Ovary (tissue), 7 donors: ENCODE measurements at regions not wholly inside any gene's neighbourhood (a gene's known extent, or its start where the extent isn't known, plus 50 kb on each side); places are given as distances from the start of the nearest gene placed in this dataset.

Source experiments
- DNase-seq, 5 donors: peaks; one replicate each; pipeline ENCODE4 v3.0.0-alpha.2; 2019 to 2020
- H3K27ac ChIP-seq, 2 donors: fragments of 200-600 bp; one replicate each; pipeline versions ENCODE4 v1.5.1 to v1.8.0; 2019 to 2022
- H3K27me3 ChIP-seq: fragments of 200-600 bp; one replicate; pipeline ENCODE4 v1.8.0; 2022
- H3K36me3 ChIP-seq: fragments of 200-600 bp; sonication (generic); one replicate; pipeline ENCODE4 v1.5.1; 2019
- H3K4me1 ChIP-seq: one replicate; pipeline ENCODE4 v1.8.1; 2013; ENCODE audit warnings: mild to moderate bottlenecking, moderate library complexity; ENCODE audit not compliant: insufficient read depth
- H3K4me3 ChIP-seq: fragments of 200-600 bp; sonication (generic); one replicate; pipeline ENCODE4 v1.5.1; 2017
- H3K9me3 ChIP-seq, 2 donors: fragments of 200-600 bp in 1 of 2; sonication (generic) in 1 of 2; one replicate each; pipeline versions ENCODE4 v1.5.1 to v1.8.1; 2013 to 2019; ENCODE audit warnings: mild to moderate bottlenecking in 1 of 2, moderate library complexity in 1 of 2
- EP300 ChIP-seq: sonication (generic); formaldehyde crosslinking; IDR thresholded peaks from one replicate; pipeline ENCODE4 v1.6.1; 2017; ENCODE audit warnings: antibody characterized with exemption
- POLR2A ChIP-seq: fragments of 450-650 bp; IDR thresholded peaks from one replicate; pipeline ENCODE4 v1.6.1; 2017; ENCODE audit warnings: antibody characterized with exemption, mild to moderate bottlenecking, moderate library complexity
- WGBS, 3 donors: extraction: QIAGEN DNeasy Blood & Tissue Kit in 1 of 3; methylation state at CpG; one replicate each; pipeline versions ENCODE4 v1.1.5 to v1.1.7; 2013 to 2017; 5-methylcytosine and 5-hydroxymethylcytosine counted together
- intact Hi-C, 4 donors: fragments of 100-400 bp; cut with DNase I; formaldehyde crosslinking; loops; one replicate each; pipeline versions ENCODE4 v1.11.0 to v1.15.1; 2022 to 2023
- TF ChIP-seq, protein P1 (sequence below), 3 donors: fragments of 450-650 bp in 2 of 3; fragments of 200-600 bp in 1 of 3; IDR thresholded peaks; one replicate each; pipeline versions ENCODE4 v1.5.1 to v1.8.0; 2016 to 2022; ENCODE audit warnings: antibody characterized with exemption in 3 of 3, mild to moderate bottlenecking in 1 of 3
- donor health status: DM: no; HTN: no; CAD: no; lungs with moderate emphysema.
- donor health status: DM: no; HTN: no; CAD: no.
- donor health status: Bipolar disorder and iron deficiency.
- donor health status: DM: no; HTN: no; CAD: no.
- donor health status: DM: yes; HTN: yes; CAD: no.

DNA sequence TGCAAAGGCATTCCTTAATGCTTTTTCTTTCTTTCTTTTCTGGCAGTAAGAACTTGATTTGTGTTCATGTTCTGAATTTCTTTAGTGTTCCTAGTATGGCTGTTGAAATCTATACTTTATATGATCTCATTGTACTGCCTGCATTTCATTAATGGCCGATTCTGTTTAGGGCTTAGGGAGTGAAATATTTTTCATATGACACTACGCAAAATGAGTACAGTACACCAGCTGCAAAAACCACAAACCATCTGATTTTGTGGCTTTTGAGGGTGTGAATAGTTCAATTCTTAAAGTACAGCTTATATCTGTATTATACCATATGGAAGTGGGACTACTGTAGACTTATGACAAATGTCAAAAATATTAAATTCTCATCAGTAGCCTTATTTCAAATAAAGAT lies 69.1 kb upstream of the FOXP2 start:
- Histone ChIP-seq H3K36me3 (no peaks in the 10 kb centered on the region), H3K27me3 (no peaks in the 10 kb centered on the region), H3K4me1 (no peaks in the 10 kb centered on the region), H3K27ac (no peak overlapping the region), H3K4me3 (no peak overlapping the region), H3K9me3 (no peaks in the 10 kb centered on the region)
- WGBS, 3 donors: 42 to 51% (median 43%) methylated on average over 2 of the region's 2 CpGs
- no peak for DNase-seq
- TF ChIP-seq, protein P1, sequence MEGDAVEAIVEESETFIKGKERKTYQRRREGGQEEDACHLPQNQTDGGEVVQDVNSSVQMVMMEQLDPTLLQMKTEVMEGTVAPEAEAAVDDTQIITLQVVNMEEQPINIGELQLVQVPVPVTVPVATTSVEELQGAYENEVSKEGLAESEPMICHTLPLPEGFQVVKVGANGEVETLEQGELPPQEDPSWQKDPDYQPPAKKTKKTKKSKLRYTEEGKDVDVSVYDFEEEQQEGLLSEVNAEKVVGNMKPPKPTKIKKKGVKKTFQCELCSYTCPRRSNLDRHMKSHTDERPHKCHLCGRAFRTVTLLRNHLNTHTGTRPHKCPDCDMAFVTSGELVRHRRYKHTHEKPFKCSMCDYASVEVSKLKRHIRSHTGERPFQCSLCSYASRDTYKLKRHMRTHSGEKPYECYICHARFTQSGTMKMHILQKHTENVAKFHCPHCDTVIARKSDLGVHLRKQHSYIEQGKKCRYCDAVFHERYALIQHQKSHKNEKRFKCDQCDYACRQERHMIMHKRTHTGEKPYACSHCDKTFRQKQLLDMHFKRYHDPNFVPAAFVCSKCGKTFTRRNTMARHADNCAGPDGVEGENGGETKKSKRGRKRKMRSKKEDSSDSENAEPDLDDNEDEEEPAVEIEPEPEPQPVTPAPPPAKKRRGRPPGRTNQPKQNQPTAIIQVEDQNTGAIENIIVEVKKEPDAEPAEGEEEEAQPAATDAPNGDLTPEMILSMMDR (IDR thresholded peaks at IDR 0.05): no peak
- TF ChIP-seq EP300: no peak
- TF ChIP-seq POLR2A: no peak
- intact Hi-C loops: no loop called here

DNA sequence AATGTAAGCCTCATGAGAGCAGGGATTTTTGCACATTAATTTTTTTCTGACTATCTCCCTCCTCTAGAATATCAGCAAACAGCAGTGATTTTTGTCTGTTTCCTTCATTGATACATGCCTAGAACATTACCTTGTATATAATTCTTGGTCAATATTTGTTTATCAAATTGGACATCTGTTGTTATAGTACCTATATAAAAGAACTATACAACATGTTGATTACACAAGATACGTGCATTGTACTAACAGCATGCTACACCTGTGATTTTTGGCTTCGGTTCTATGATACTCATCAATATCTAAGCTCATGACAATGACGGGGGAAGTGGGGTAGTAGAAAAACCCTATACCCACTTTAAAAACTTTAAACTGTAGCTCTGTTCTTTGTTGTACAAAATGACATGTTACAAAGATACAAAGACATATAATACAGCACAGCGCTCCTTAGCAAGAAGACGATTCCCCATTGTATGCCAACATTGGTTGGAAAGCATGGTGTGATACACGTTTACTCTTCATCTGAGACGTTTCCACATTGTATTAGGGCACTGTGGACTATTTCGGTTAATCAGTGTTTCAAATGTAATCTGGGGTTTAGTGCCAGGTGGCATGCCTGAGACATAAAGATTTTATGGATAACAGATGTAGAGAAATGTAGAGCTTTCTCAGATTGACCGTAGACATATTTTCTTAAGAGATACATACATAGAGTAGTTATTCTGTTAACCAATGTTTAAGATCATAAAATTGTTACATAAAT lies 70.5 kb upstream of the FOXP2 start:
- 90 to 91% (median 90%) methylated on average over 9 of the region's 9 CpGs for WGBS, 3 donors
- TF ChIP-seq, protein P1 (IDR thresholded peaks at IDR 0.05): no peak
- TF ChIP-seq EP300: no peak

DNA sequence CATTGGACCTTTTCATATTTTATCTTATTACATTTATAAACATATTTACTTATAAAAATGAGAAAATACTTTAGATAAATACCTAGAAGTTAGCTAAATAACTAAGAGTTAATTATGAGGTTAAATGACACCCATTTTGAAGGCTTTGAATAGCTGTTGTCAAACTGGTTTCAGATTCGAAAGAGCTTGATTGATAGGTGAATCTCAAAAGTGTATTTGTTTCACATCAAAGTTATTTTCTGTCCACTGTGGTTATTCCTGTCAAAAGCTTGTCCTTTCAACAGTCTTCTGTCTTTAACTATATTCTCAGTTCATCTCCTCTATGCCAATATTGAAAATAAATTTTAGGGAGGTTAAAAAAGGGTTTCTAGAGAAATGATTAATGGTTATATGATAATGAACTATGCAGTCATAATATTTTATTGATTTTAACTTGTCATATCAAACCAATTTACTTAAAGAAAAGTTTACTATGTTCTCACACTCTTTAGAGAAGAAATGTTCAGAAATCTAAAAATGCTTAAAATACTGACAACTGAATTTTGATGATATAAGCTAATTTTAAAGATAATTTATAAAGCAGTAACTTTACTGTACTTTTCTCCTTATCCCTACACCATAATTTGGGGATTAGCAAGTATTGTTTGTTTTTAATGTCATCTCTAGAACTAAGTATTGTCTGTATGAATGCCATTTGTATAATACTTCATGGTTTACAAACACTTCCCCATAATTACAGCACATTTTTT lies 72.0 kb upstream of the FOXP2 start:
- H3K4me1 ChIP-seq: no peaks in the 10 kb centered on the region
- H3K27ac ChIP-seq: no peak overlapping the region
- intact Hi-C loops: no loop called here
- 85 to 91% (median 87%) methylated on average over 1 of the region's 1 CpG for WGBS, 3 donors
- TF ChIP-seq POLR2A (no peak), EP300 (no peak)
- TF ChIP-seq, protein P1 (IDR thresholded peaks at IDR 0.05): no peak
- H3K9me3 ChIP-seq: no peaks in the 10 kb centered on the region
- H3K36me3 ChIP-seq: no peaks in the 10 kb centered on the region
- DNase-seq: no peak
- no peaks in the 10 kb centered on the region for H3K27me3 ChIP-seq
- H3K4me3 ChIP-seq: no peak overlapping the region

More for the DNA sequence above, 70.5 kb upstream of the FOXP2 start:
- Histone ChIP-seq H3K36me3 (no peaks in the 10 kb centered on the region), H3K27ac (no peak overlapping the region), H3K9me3 (no peaks in the 10 kb centered on the region), H3K4me1 (no peaks in the 10 kb centered on the region), H3K27me3 (no peaks in the 10 kb centered on the region), H3K4me3 (no peak overlapping the region)
- intact Hi-C loops: no loop called here
- no peak for DNase-seq

DNA sequence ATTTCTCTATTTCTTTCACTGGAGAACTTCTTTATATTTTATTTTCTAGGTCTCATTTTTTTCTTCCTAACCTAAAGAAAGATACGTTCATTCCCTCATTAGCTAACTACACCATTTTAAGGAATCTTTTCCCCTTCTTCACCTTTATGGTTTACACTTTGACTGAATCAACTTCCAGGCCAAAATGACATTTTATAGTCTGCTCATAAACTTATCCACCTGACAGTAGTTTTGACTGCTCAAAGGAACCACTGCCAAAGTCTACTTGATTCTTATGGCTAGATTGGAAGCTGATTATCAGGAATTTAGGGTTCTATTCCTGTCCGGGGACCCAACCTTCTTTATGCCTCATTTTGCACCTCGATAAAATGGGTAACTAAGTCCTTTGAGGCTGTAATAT lies 73.0 kb upstream of the FOXP2 start:
- Histone ChIP-seq H3K27me3 (no peaks in the 10 kb centered on the region), H3K4me1 (no peaks in the 10 kb centered on the region), H3K4me3 (no peak overlapping the region), H3K27ac (no peak overlapping the region), H3K9me3 (no peaks in the 10 kb centered on the region), H3K36me3 (no peaks in the 10 kb centered on the region)
- WGBS, 3 donors: 85 to 93% (median 89%) methylated on average over 3 of the region's 3 CpGs
- intact Hi-C loops: no loop called here
- TF ChIP-seq, protein P1 (IDR thresholded peaks at IDR 0.05): no peak
- no peak for TF ChIP-seq POLR2A
- TF ChIP-seq EP300: no peak
- no peak for DNase-seq
